MCF 10A (cell line): ENCODE measurements at regions not wholly inside any gene's neighbourhood (a gene's known extent, or its start where the extent isn't known, plus 50 kb on each side); places are given as distances from the start of the nearest gene placed in this dataset.
"Not testable (repeated sequence)": the region's sequence is repeated elsewhere in the genome, so short reads cannot be mapped to it uniquely, and the experiment has no call there.

Experiments used
- BruUV-seq: library from RNA; stranded (reverse); fragments of 400-500 nt; replicated peaks from 2 replicates; lab custom pipeline; 2021; lab: Mats Ljungman, UMichigan
- CTCF ChIA-PET: fragments of 300-600 bp; sonication (Branson Sonifier 250); formaldehyde crosslinking; extraction: SDS; loops from one replicate; lab custom pipeline; 2021; ENCODE audit warnings: antibody characterized with exemption, inconsistent platforms; lab: Yijun Ruan, JAX
- POLR2A ChIA-PET: fragments of 300-600, 350-650 bp; sonication (Branson Sonifier 250); formaldehyde crosslinking; extraction: SDS; loops from one replicate; lab custom pipeline; 2020; ENCODE audit warnings: antibody characterized with exemption, inconsistent platforms; lab: Yijun Ruan, JAX
- DNase-seq: peaks from one replicate; pipeline ENCODE4 v3.0.0-alpha.2; 2018; ENCODE audit not compliant: unreplicated experiment
- H3K27ac Mint-ChIP-seq: one replicate; pipeline ENCODE4 v1.8.0; 2022; ENCODE audit warnings: mild to moderate bottlenecking, low read depth, mixed read lengths; ENCODE audit not compliant: unreplicated experiment
- H3K27me3 Mint-ChIP-seq: one replicate; pipeline ENCODE4 v1.8.0; 2022; ENCODE audit warnings: mixed read lengths; ENCODE audit not compliant: insufficient read depth, unreplicated experiment
- H3K36me3 Mint-ChIP-seq: one replicate; pipeline ENCODE4 v1.8.0; 2022; ENCODE audit warnings: mild to moderate bottlenecking, moderate library complexity, mixed read lengths; ENCODE audit not compliant: insufficient read depth, unreplicated experiment
- H3K4me1 Mint-ChIP-seq: one replicate; pipeline ENCODE4 v1.8.0; 2022; ENCODE audit warnings: mixed read lengths; ENCODE audit not compliant: insufficient read depth, unreplicated experiment
- H3K4me3 Mint-ChIP-seq: one replicate; pipeline ENCODE4 v1.8.0; 2022; ENCODE audit warnings: mild to moderate bottlenecking, moderate library complexity, mixed read lengths; ENCODE audit not compliant: unreplicated experiment
- H3K9me3 Mint-ChIP-seq: one replicate; pipeline ENCODE4 v1.8.0; 2022; ENCODE audit warnings: mixed read lengths; ENCODE audit not compliant: unreplicated experiment
- CTCF ChIP-seq: fragments of 200-600 bp; IDR thresholded peaks from one replicate; pipeline ENCODE4 v1.8.0; 2022; ENCODE audit warnings: antibody characterized with exemption, mild to moderate bottlenecking; ENCODE audit not compliant: unreplicated experiment
- intact Hi-C: fragments of 100-400 bp; cut with micrococcal nuclease; formaldehyde crosslinking; loops from 2 replicates; pipeline ENCODE4 v1.14.1; 2022

DNA sequence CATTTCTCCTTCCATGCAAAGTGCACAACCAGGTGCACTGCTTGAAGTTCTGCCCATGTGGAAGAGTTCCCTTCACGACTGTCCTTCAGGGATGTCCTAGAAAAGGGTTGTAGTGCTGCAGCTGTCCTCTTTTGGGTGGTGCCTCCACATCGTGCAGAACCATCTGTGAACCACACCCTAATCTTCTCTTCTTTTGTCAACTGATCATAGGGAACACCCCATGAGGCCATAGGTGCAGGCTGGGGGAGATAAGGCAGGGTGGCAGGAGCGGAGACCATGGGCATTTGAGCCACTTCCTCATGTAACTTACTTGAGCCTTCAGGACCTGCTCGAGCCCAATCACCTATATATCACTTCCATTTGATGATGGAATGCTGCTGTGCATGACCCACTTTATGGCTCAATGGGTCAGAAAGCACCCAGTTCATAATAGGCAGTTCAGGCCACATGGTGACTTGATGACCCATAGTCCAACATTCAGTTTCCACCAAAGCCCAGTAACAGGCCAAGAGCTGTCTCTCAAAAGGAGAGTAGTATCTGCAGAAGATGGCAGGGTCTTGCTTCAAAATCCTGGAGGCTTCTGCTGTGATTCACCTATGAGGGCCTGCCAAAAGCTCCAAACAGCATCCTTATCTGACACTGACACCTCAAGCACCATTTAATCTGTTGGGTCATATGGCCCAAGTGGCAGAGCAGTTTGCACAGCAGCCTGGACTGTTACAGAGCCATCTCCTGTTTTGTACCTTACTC is 84.7 kb upstream of the CYRIA start:
- ChIA-PET CTCF (no interaction called here), POLR2A (no interaction called here)
- intact Hi-C loops, result loop anchor here (10.0 kb wide), 1 partner anchor 1116 kb away; no protein-coding TSS in a partner anchor
- no peak for TF ChIP-seq CTCF
- no peaks in the 10 kb centered on the region for H3K9me3 Mint-ChIP-seq
- BruUV-seq, result no TSS peak
- H3K27ac Mint-ChIP-seq, result no peak overlapping the region
- DNase-seq, result no peak
- peaks cover 5% of the 10 kb centered on the region for H3K4me1 Mint-ChIP-seq
- no peak overlapping the region for H3K4me3 Mint-ChIP-seq
- no peaks in the 10 kb centered on the region for H3K36me3 Mint-ChIP-seq
- H3K27me3 Mint-ChIP-seq, result no peaks in the 10 kb centered on the region

GRCh38 chr2:16748511-16749266 is 83.1 kb upstream of the CYRIA start:
- not testable (repeated sequence) for H3K27ac Mint-ChIP-seq

DNA sequence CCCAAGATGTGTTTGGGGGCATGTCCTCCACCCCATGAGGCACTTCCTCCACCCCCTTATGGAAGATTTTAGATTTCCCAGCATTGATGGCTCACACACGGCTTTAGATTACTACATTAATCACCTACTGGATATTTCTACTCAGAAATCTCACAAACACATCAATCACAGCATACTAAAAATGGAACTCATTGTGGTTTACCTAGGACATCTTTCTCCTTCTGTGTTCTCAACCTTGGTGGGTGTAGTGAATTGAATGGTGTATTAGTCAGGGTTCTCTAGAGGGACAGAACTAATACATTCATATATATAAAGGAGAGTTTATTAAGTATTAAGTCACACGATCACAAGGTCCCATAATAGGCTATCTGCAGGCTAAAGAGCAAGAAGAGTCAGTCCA is 82.1 kb upstream of the CYRIA start:
- no peaks in the 10 kb centered on the region for H3K9me3 Mint-ChIP-seq
- no peaks in the 10 kb centered on the region for H3K27me3 Mint-ChIP-seq
- H3K4me1 Mint-ChIP-seq, result peaks cover 10% of the 10 kb centered on the region
- H3K4me3 Mint-ChIP-seq, result no peak overlapping the region
- intact Hi-C loops, result no loop called here
- no TSS peak for BruUV-seq
- no peak for TF ChIP-seq CTCF
- H3K27ac Mint-ChIP-seq, result no peak overlapping the region
- H3K36me3 Mint-ChIP-seq, result no peaks in the 10 kb centered on the region
- ChIA-PET CTCF (interaction anchor here (1.0 to 4.2 kb wide), 4 partner anchors 9 to 139 kb away, joined by 3 to 44 read pairs (median 8); no protein-coding TSS in a partner anchor), POLR2A (no interaction called here)
- DNase-seq, result no peak

More at GRCh38 chr2:16748511-16749266, 83.1 kb upstream of the CYRIA start:
- BruUV-seq, intact Hi-C loops, H3K4me3 Mint-ChIP-seq, DNase-seq, H3K36me3 Mint-ChIP-seq, H3K9me3 Mint-ChIP-seq, H3K4me1 Mint-ChIP-seq, H3K27me3 Mint-ChIP-seq, POLR2A ChIA-PET: not testable (repeated sequence)
- CTCF ChIA-PET, result interaction anchor here (0.6 to 1.6 kb wide), 2 partner anchors 8 to 130 kb away, joined by 3 to 4 read pairs; no protein-coding TSS in a partner anchor

GRCh38 chr2:16747257-16747656 is 81.6 kb upstream of the CYRIA start:
- ChIA-PET CTCF (interaction anchor here (1.0 to 4.2 kb wide), 4 partner anchors 9 to 138 kb away, joined by 3 to 44 read pairs (median 8); no protein-coding TSS in a partner anchor), POLR2A (no interaction called here)
- Mint-ChIP-seq H3K9me3 (no peaks in the 10 kb centered on the region), H3K27ac (no peak overlapping the region), H3K4me3 (no peak overlapping the region), H3K4me1 (peaks cover 10% of the 10 kb centered on the region), H3K27me3 (no peaks in the 10 kb centered on the region), H3K36me3 (no peaks in the 10 kb centered on the region)
- no TSS peak for BruUV-seq
- no peak for TF ChIP-seq CTCF
- intact Hi-C loops, result no loop called here
- DNase-seq, result no peak
